ENCODE measurements at regions not wholly inside any gene's neighbourhood (a gene's known extent, or its start where the extent isn't known, plus 50 kb on each side); places are given as distances from the start of the nearest gene placed in this dataset.

GRCh38 chr21:15932726-15933125, 202.9 kb downstream of the USP25 start:
- TF ChIP-seq CTCF (IDR thresholded peaks at IDR 0.05; ENCODE audit: extremely low read depth, missing control alignments) = no peak
- no peak for DNase-seq (ENCODE audit: low spot score)

DNA sequence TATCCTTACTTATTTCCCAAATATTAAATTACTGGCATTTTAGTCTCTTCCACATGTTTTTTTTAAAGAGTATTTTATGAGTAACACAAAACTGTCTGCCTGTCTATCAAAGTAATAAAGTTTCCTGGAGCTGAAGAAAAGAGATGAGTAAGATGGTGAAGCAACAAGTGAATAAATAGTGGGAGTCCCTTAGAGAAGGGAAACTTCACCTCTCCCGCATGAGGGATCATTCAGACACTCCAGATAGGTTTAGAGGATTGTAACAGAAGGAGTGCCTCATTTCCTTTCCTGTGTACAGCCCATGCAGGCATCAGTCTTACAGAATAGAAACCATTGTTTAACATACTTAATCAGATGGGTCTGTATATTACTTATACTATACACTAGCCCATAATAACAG, 205.7 kb downstream of the USP25 start:
- no peak for DNase-seq (ENCODE audit: low spot score)
- TF ChIP-seq CTCF (IDR thresholded peaks at IDR 0.05; ENCODE audit: extremely low read depth, missing control alignments) = no peak

DNA sequence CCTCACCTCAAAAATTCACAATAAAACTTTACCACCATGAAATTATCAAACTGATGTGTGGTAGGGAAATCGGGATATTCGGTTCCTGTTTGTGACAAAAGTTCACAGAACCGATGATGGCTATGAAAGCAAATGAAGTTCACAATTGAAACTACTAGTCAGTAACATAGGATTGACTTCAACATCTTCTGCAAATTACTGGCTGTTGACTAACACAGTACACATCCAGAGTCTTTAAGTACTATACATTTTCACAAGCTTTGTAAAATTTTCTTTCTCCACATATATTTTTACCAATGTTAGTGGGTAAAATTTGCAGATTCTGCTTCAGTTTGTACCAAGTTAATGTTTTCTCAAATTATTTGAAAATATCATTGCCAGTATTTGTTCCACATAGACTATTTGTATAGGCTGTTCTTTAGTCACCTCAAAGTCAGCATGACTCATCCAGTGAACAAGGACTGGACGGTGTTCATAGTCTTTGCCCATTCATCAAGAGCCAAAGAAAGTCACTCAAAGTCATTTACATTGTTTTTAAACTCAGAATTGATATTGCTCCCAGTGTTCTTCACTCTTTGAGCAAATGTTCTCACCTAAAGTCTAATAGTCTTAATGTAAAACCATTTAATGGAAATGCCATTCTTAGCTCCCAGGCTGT, 213.4 kb downstream of the USP25 start:
- DNase-seq (ENCODE audit: low spot score) = no peak
- no peak for TF ChIP-seq CTCF (IDR thresholded peaks at IDR 0.05; ENCODE audit: extremely low read depth, missing control alignments)

- TF ChIP-seq CTCF (IDR thresholded peaks at IDR 0.05; ENCODE audit: extremely low read depth, missing control alignments) = no peak
- no peak for DNase-seq (ENCODE audit: low spot score)
These were observed 217.9 kb downstream of the USP25 start for GRCh38 chr21:15947677-15948076.

DNA sequence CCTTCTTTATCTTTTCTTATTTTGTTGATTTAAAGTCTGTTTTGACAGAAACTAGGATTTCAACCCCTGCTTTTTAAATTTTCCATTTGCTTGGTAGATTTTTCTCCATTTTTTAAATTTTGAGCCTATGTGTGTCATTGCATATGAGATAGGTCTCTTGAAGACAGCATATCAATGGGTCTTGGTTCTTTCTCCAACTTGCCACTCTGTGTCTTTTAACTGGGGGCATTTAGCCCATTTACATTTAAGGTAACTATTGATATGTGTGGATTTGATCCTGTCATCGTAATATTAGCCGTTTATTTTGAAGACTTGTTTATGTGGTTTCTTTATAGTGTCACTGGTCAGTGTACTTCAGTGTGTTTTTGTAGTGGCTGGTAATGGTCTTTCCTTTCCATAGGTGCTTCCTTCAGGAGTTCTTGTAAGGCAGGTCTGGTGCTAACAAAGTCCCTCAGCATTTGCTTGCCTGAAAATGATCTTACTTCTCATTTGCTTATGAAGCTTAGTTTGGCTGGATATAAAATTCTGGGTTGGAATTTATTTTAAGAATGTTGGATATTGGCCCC, 223.9 kb downstream of the USP25 start:
- no peak for TF ChIP-seq CTCF (IDR thresholded peaks at IDR 0.05; ENCODE audit: extremely low read depth, missing control alignments)
- DNase-seq (ENCODE audit: low spot score) = no peak

DNA sequence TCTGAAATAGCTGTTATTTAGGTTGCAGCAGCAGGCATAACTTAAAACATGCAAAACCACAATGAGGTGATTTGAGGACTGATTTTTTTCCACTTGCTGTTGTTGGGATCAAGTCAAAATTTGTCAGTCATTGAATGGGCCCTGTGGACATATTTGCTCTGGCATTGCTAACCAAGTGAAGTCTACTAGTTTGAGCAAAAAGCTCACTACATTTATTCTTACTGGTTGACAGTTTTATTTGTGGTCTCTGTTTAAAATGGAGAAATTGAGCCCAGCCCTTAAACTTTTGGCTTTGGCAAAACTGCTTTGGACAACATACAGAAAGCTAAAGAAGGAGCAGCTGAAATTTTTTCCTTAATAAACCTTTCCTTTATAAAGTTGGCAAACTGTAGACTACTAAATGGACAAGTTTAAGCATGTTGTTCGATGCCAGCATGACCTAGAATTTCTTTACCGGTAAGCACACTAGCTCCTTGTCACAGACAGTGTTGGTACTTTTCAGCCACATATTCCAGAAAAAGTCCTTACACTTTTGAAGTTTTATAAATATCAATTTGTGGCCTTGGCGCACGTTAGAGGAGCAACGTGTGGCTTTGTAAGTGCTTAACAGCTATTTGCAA, 234.6 kb downstream of the USP25 start:
- no peak for TF ChIP-seq CTCF (IDR thresholded peaks at IDR 0.05; ENCODE audit: extremely low read depth, missing control alignments)
- DNase-seq (ENCODE audit: low spot score) = no peak

DNA sequence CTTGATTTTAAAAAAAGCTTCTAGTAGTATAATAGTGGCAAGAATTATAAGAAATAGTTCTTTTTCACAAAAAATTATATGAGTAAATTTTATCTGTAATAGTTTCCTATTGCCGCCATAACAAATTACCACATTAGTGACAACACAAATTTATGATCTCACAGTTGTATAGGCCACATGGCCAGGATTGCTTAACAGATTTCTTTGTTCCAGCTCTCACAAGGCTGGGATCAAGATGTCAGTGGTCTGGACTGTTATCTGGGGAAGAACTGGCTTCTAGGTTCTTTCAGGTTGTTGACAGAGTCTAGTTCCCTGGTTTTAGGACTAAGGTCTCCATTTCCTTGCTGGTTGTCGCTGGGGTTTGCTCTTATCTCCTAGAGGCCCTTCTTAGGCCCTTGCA, 236.4 kb downstream of the USP25 start:
- no peak for DNase-seq (ENCODE audit: low spot score)
- TF ChIP-seq CTCF (IDR thresholded peaks at IDR 0.05; ENCODE audit: extremely low read depth, missing control alignments) = no peak

Data from GM20000 (cell line).